ENCODE measurements at regions not wholly inside any gene's neighbourhood (a gene's known extent, or its start where the extent isn't known, plus 50 kb on each side); places are given as distances from the start of the nearest gene placed in this dataset.

DNA sequence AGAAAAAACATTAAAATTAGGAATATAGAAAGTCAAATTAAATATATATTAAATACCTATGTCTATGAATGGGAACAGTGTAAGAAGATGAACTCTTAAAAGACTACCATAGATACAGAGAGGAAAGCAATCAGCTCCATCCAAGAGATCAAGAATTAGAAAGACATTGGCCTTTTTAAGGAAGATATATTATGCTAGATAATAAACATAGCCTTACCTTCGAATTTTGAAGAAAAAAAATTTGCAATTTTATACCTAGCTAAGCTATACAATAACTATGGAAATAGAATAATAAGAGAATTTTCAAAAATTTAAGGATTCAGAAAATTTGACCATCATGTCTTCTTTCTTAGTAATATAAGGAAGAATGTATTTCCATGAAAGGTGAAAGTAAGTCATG is 74.7 kb upstream of the MYT1L start:
- TF ChIP-seq EZH2 (IDR thresholded peaks at IDR 0.05; ENCODE audit: borderline replicate concordance, low read length), result no peak
- TF ChIP-seq, protein P1, sequence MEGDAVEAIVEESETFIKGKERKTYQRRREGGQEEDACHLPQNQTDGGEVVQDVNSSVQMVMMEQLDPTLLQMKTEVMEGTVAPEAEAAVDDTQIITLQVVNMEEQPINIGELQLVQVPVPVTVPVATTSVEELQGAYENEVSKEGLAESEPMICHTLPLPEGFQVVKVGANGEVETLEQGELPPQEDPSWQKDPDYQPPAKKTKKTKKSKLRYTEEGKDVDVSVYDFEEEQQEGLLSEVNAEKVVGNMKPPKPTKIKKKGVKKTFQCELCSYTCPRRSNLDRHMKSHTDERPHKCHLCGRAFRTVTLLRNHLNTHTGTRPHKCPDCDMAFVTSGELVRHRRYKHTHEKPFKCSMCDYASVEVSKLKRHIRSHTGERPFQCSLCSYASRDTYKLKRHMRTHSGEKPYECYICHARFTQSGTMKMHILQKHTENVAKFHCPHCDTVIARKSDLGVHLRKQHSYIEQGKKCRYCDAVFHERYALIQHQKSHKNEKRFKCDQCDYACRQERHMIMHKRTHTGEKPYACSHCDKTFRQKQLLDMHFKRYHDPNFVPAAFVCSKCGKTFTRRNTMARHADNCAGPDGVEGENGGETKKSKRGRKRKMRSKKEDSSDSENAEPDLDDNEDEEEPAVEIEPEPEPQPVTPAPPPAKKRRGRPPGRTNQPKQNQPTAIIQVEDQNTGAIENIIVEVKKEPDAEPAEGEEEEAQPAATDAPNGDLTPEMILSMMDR (IDR thresholded peaks at IDR 0.05; ENCODE audit: low read length), result no peak
